NCI-H2107 treated with DMSO at 0.1 percent for 48 hours (cell line): ENCODE measurements at regions not wholly inside any gene's neighbourhood (a gene's known extent, or its start where the extent isn't known, plus 50 kb on each side); places are given as distances from the start of the nearest gene placed in this dataset.
"Not testable (repeated sequence)": the region's sequence is repeated elsewhere in the genome, so short reads cannot be mapped to it uniquely, and the experiment has no call there.

Experiments
- DNase-seq: peaks from one replicate; lab custom pipeline; 2025; ENCODE audit not compliant: unreplicated experiment; lab: John Stamatoyannopoulos, UW

DNA sequence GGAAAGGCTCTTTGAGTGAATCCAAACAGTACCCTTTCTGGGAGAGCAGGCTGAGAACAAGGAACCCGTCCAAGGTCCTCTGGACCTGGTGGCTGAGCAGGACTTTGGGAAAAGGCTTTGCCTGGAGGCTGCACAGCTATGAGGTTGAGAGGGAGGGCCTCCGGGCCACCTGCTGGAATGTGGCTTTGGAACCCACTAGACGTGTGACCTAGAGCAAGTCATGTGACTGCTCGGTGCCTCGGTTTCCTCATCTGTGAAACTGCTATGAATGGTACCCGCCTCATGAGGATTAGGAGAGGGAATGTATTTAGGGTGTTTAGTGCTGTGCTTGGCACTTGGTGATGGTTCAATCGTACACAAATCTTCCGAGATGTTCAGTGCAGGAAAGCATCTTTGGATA lies 50.4 kb downstream of the HAPSTR1 start:
- DNase-seq = no peak

DNA sequence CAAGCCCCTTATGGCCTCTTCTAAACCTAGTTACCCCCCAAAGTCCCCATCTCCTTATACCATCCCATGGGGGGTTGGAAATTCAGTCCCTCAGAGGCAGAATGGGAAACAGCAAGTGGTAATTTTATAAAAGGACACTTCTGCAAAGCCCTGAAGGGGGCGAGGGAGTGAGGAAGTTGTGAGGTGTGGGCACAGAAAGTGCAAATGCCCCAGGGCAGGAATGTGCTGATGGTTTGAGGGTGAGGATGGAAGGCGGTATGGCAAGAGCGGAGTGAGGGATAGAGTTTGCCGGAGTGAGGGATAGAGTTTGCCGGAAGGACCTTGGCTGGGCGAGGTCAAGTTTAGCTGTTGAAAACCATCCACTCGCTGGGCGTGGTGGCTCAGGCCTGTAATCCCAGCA lies 52.7 kb downstream of the HAPSTR1 start:
- no peak for DNase-seq

DNA sequence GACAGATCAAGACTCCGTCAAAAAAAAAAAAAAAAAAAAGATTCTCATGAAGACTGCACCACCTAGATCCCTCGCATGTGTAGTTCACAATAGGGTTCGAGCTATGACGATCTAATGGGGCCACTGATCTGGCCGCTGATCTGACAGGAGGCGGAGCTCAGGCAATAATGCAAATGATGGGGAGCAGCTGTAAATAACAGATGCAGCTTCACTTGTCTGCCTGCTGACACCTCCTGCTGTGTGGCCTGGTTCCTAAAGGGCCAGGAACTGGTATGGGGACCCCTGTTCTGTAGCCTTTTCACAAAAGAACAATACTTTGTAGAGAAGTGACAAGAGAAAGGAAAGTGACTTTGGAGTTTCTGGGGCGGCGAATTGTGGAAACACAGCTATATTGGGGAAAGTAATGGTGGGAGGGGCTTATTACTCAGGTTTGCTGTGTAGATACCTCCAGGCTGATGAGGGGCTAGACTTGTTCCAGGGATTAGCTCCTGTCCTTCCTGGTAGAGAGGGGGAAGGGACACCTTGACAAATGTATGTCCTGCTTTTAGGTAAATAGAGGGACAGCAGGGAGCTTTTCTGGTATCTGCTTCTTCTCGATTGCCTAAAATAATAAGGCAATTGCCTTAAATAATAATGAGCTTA lies 57.1 kb downstream of the HAPSTR1 start:
- no peak for DNase-seq

GRCh38 chr16:9151074-9151473 lies 59.6 kb downstream of the HAPSTR1 start:
- DNase-seq = peak; percentile 34

GRCh38 chr16:9151597-9151996 lies 60.2 kb downstream of the HAPSTR1 start:
- DNase-seq = no peak

GRCh38 chr16:9152649-9153501 lies 61.4 kb downstream of the HAPSTR1 start:
- no peak for DNase-seq

- no peak for DNase-seq
Observed at GRCh38 chr16:9153502-9153864, 62.0 kb downstream of the HAPSTR1 start.

DNA sequence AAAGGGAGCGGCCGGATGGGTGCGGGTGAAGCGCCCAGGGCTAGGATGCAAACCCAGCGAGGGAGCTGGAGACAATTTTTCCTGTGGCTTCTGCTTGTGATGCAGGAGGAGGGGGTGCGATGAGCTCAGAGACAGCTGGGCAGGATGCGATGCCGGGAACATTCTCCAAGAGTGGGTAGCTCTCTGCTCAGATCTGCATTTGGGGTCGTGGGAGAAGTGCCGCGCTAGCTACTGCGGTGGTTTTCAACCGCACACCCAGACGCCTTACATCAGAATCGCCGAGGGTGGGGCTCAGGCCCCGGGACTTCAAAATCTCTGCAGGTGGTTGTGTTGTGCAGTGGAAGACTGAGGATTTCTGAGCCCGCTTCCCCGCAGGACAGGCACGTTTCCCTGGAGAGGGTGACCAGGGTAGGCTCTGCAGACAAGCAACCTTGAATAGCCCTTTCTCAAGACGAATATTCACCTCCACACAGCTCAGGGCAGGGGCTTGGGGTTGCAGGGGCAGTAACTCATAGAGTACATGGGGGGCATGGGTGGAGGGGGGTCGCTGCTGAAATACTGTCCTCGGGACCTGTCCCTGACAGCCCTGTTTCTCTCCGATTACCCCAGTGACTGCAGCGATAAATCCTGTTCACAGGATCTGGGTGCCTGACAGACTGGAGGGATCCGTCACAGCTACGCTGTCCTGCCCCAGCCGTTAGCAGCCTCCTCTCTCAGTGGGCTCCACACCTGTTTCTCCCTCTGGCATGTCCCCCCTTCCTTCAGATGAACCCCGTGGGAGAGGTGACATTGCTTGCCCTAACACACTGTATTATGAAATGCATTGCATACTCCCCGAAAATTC lies 63.3 kb downstream of the HAPSTR1 start:
- DNase-seq = no peak

GRCh38 chr16:9155871-9156270 lies 64.4 kb downstream of the HAPSTR1 start:
- no peak for DNase-seq

- DNase-seq = peak; percentile 56
Observed at GRCh38 chr16:9159839-9160550, 68.6 kb downstream of the HAPSTR1 start.

- no peak for DNase-seq
Observed at GRCh38 chr16:9160551-9160911, 69.1 kb downstream of the HAPSTR1 start.

- no peak for DNase-seq
Observed at GRCh38 chr16:9165681-9166080, 74.2 kb downstream of the HAPSTR1 start.

DNA sequence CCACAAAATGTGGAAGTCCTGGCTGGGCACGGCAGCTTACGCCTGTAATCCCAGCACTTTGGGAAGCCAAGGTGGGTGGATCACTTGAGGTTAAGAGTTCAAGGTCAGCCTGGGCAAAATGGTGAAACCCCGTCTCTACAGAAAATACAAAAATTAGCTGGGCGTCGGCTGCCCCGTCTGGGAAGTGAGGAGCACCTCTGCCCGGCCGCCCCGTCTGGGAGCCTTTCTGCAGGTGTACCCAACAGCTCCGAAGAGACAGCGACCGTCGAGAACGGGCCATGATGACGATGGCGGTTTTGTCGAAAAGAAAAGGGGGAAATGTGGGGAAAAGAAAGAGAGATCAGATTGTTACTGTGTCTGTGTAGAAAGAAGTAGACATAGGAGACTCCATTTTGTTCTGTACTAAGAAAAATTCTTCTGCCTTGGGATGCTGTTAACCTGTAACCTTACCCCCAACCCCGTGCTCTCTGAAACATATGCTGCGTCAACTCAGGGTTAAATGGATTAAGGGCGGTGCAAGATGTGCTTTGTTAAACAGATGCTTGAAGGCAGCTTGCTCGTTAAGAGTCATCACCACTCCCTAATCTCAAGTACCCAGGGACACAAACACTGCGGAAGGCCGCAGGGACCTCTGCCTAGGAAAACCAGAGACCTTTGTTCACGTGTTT lies 75.0 kb downstream of the HAPSTR1 start:
- DNase-seq = not testable (repeated sequence)

GRCh38 chr16:9169094-9169493 lies 77.7 kb downstream of the HAPSTR1 start:
- no peak for DNase-seq

DNA sequence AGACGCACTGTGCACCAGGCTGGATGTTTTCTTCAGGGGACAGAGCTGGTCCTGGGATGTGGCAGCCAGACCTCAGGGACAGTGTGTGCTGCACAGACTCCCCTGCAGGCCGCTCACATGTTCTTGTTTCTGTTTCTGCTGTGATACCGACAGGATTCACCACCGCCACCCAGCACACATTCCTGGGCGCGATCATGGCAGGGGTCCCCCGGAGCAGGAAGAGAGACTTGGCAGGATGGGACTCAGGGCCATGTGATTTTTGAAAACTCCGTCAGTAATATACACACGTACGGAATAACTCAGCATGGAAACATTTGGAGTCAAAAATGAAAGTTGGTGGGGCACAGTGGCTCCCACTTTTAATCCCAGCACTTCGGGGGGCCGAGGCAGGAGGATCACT lies 79.0 kb downstream of the HAPSTR1 start:
- no peak for DNase-seq

- no peak for DNase-seq
Observed at GRCh38 chr16:9176547-9177418, 85.3 kb downstream of the HAPSTR1 start.

DNA sequence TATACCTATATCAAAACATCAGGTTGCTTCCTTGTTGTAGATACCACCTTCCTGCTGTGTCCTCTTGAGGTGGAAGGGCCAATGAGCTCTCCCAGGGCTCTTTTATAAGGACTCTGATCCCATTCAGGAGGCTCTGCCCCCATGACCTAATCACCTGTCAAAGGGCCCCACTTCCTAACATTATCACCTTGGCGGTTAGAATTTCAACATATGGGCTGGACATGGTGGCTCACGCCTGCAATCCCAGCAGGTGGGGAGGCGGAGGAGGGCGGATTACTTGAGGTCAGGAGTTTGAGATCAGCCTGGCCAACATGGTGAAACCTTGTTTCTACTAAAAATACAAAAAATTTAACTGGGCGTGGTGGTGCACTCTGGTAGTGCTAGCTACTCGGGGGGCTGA lies 86.4 kb downstream of the HAPSTR1 start:
- no peak for DNase-seq

- DNase-seq = no peak
Observed at GRCh38 chr16:9183682-9184353, 92.4 kb downstream of the HAPSTR1 start.

- no peak for DNase-seq
Observed at GRCh38 chr16:9184354-9184690, 92.9 kb downstream of the HAPSTR1 start.
